HepG2 (cell line): ENCODE measurements at regions not wholly inside any gene's neighbourhood (a gene's known extent, or its start where the extent isn't known, plus 50 kb on each side); places are given as distances from the start of the nearest gene placed in this dataset.

Experiments
- ATAC-seq: fragments of 200-7000 bp; cut with Tn5 transposase; 3 replicates; pipeline ENCODE4 v1.9.1; 2020; ENCODE audit warnings: mild to moderate bottlenecking, moderate library complexity
- BruUV-seq: library from RNA; stranded (reverse); fragments of 400-500 nt; replicated peaks from 2 replicates; lab custom pipeline; 2021; lab: Mats Ljungman, UMichigan
- CTCF ChIA-PET: fragments of 300-600 bp; formaldehyde crosslinking; extraction: SDS; loops from one replicate; lab custom pipeline; 2021; ENCODE audit warnings: low total read pairs, inconsistent platforms, low intra/inter-chr PET ratio; lab: Yijun Ruan, JAX
- POLR2A ChIA-PET: fragments of 350-600 bp; sonication (Branson Sonifier 250); formaldehyde crosslinking; loops from one replicate; lab custom pipeline; 2020; ENCODE audit warnings: antibody characterized with exemption, inconsistent platforms; lab: Yijun Ruan, JAX
- DNase-seq: peaks from one replicate; pipeline ENCODE4 v3.0.0-alpha.2; 2015; ENCODE audit warnings: low spot score
- FAIRE-seq: peaks from 3 replicates; lab custom pipeline; 2011; peaks lifted over from hg19 to GRCh38; lab: Jason Lieb, UNC
- H2AFZ ChIP-seq: one replicate; pipeline ENCODE4 v1.6.1; 2011; ENCODE audit warnings: low read length, inconsistent platforms
- H3K27ac ChIP-seq: fragments of 300-600 bp; 3 replicates; pipeline ENCODE4 v1.8.0; 2011; ENCODE audit warnings: mixed run types, mild to moderate bottlenecking, mixed read lengths, low read length, inconsistent platforms; ENCODE audit not compliant: insufficient read depth; ENCODE audit errors: extremely low read length
- H3K27me3 ChIP-seq, 2 experiments: fragments of 200-600 bp in 1 of 2; 2 replicates in 1 of 2; 3 replicates in 1 of 2; pipeline versions ENCODE4 v1.6.0 to v1.8.0; 2011; ENCODE audit warnings: low read length in 2 of 2, mild to moderate bottlenecking in 2 of 2, moderate library complexity in 2 of 2, inconsistent platforms in 1 of 2; ENCODE audit not compliant: insufficient read depth in 2 of 2, control insufficient read depth in 1 of 2
- H3K36me3 ChIP-seq, 2 experiments: fragments of 200-600 bp in 1 of 2; replicated peaks in 1 of 2; 2 replicates in 1 of 2; 3 replicates in 1 of 2; pipeline versions ENCODE4 v1.5.1 to v1.8.0; 2011; ENCODE audit warnings: low read length in 2 of 2, inconsistent platforms in 1 of 2; ENCODE audit not compliant: insufficient read depth in 2 of 2, control insufficient read depth in 1 of 2
- H3K4me1 ChIP-seq: 2 replicates; pipeline ENCODE4 v1.5.1; 2012; ENCODE audit warnings: low read length, inconsistent platforms; ENCODE audit not compliant: insufficient read depth
- H3K4me2 ChIP-seq: 2 replicates; pipeline ENCODE4 v1.6.0; 2011; ENCODE audit warnings: low read depth, low read length, inconsistent platforms
- H3K4me3 ChIP-seq, 3 experiments: fragments of 200-600 bp in 1 of 3; sonication (generic), shearing (Covaris generic) in 1 of 3; replicated peaks in 1 of 3; 2 replicates each; pipeline ENCODE4 v1.5.1; 2011 to 2016; ENCODE audit warnings: low read length in 3 of 3, inconsistent platforms in 2 of 3, low read depth in 2 of 3, mild to moderate bottlenecking in 2 of 3, control low read depth in 1 of 3, mixed read lengths in 1 of 3; ENCODE audit not compliant: insufficient read depth in 1 of 3
- H3K79me2 ChIP-seq: one replicate; pipeline ENCODE4 v1.6.1; 2011; ENCODE audit warnings: low read length, inconsistent platforms; ENCODE audit not compliant: insufficient read depth
- H3K9ac ChIP-seq: 2 replicates; pipeline ENCODE4 v1.6.0; 2011; ENCODE audit warnings: mild to moderate bottlenecking, low read depth, low read length, inconsistent platforms; ENCODE audit not compliant: insufficient read depth
- H3K9me3 ChIP-seq: 2 replicates; pipeline ENCODE4 v1.5.1; 2012; ENCODE audit warnings: mild to moderate bottlenecking, low read length
- H4K20me1 ChIP-seq: 2 replicates; pipeline ENCODE4 v1.6.0; 2011; ENCODE audit warnings: inconsistent platforms, mild to moderate bottlenecking, low read length, moderate library complexity; ENCODE audit not compliant: insufficient read depth
- BCL6 ChIP-seq: IDR thresholded peaks from 2 replicates; pipeline ENCODE4 v1.6.1; 2016; ENCODE audit warnings: missing genetic modification reagents, missing compliant biosample characterization
- JUN ChIP-seq: sonication (generic); formaldehyde crosslinking; IDR thresholded peaks from 2 replicates; pipeline ENCODE4 v1.4.0; 2020; ENCODE audit warnings: mild to moderate bottlenecking, missing genetic modification reagents
- ONECUT2 ChIP-seq: sonication (generic); formaldehyde crosslinking; IDR thresholded peaks from 2 replicates; pipeline ENCODE4 v1.4.0; 2020; ENCODE audit warnings: missing genetic modification reagents
- POLR2G ChIP-seq: fragments of 200-400 bp; formaldehyde crosslinking; IDR thresholded peaks from 2 replicates; pipeline ENCODE4 v1.6.1; 2018; ENCODE audit warnings: mild to moderate bottlenecking, low read depth, low read length, moderate library complexity
- REL ChIP-seq: sonication (generic); formaldehyde crosslinking; conservative IDR thresholded peaks from 2 replicates; pipeline ENCODE4 v1.8.0; 2022; ENCODE audit warnings: mild to moderate bottlenecking, missing genetic modification reagents, moderate library complexity
- SAP130 ChIP-seq: IDR thresholded peaks from 2 replicates; pipeline ENCODE4 v1.6.1; 2016; ENCODE audit warnings: low read depth
- STAT6 ChIP-seq: sonication (generic); formaldehyde crosslinking; IDR thresholded peaks from 2 replicates; pipeline ENCODE4 v1.4.0; 2020; ENCODE audit warnings: missing genetic modification reagents, mild to moderate bottlenecking, borderline replicate concordance
- SUZ12 ChIP-seq: fragments of 150-350 bp; IDR thresholded peaks from 2 replicates; pipeline ENCODE4 v1.6.1; 2014; ENCODE audit warnings: low read depth, low read length
- ZBTB49 ChIP-seq: sonication (generic); formaldehyde crosslinking; IDR thresholded peaks from 2 replicates; pipeline ENCODE4 v1.4.0; 2020; ENCODE audit warnings: missing genetic modification reagents, borderline replicate concordance
- ZNF234 ChIP-seq: sonication (generic); formaldehyde crosslinking; conservative IDR thresholded peaks from 2 replicates; pipeline ENCODE4 v1.5.1; 2020; ENCODE audit warnings: mild to moderate bottlenecking, missing genetic modification reagents
- ZNF441 ChIP-seq: sonication (generic); formaldehyde crosslinking; IDR thresholded peaks from 2 replicates; pipeline ENCODE4 v1.7.0; 2021; ENCODE audit warnings: missing genetic modification reagents, borderline replicate concordance
- ZSCAN20 ChIP-seq: sonication (generic); formaldehyde crosslinking; IDR thresholded peaks from 2 replicates; pipeline ENCODE4 v1.4.0; 2020; ENCODE audit warnings: missing genetic modification reagents, mild to moderate bottlenecking, borderline replicate concordance
- WGBS: methylation state at CpG from one replicate; pipeline ENCODE4 v1.1.6; 2017; ENCODE audit warnings: low lambda C conversion rate; 5-methylcytosine and 5-hydroxymethylcytosine counted together
- in situ Hi-C: cut with HindIII; loops from 2 replicates; pipeline ENCODE4 v1.10.0; 2017; ENCODE audit warnings: low pct_unique_long_range_greater_than_20kb; ENCODE audit not compliant: extremely low pct_ligation_motif_present
- intact Hi-C: fragments of 100-400 bp; cut with micrococcal nuclease; formaldehyde crosslinking; loops from one replicate; pipeline ENCODE4 v1.10.0; 2022; ENCODE audit not compliant: unreplicated experiment
- TF ChIP-seq, protein P1 (sequence below): sonication (generic); formaldehyde crosslinking; IDR thresholded peaks from 2 replicates; pipeline ENCODE4 v1.5.0; 2020; ENCODE audit warnings: mild to moderate bottlenecking, missing genetic modification reagents

GRCh38 chr11:95388086-95388485, 157.1 kb upstream of the SESN3 start:
- CTCF ChIA-PET = no interaction called here
- intact Hi-C loops (no loop called here), in situ Hi-C loops (no loop called here)
- H3K27ac ChIP-seq = no peak overlapping the region
- H3K9me3 ChIP-seq = no peaks in the 10 kb centered on the region
- no peak for DNase-seq
- WGBS = 0% methylated on average over 6 of the region's 6 CpGs
- no peak overlapping the region for H3K4me2 ChIP-seq
- H4K20me1 ChIP-seq = no peaks in the 10 kb centered on the region
- ATAC-seq = peak; percentile 49; the same call in 1 of the 3 replicates
- H2AFZ ChIP-seq = no peak overlapping the region
- BruUV-seq = no TSS peak
- H3K27me3 ChIP-seq = no peaks in the 10 kb centered on the region; a peak in 1 of 5 replicates
- POLR2A ChIA-PET = no interaction called here
- H3K9ac ChIP-seq = no peak overlapping the region
- H3K4me1 ChIP-seq = no peaks in the 10 kb centered on the region
- no peaks in the 10 kb centered on the region for H3K36me3 ChIP-seq
- H3K4me3 ChIP-seq = no peak overlapping the region
- H3K79me2 ChIP-seq = no peaks in the 10 kb centered on the region
- no peak for FAIRE-seq
- TF ChIP-seq SAP130 (CRISPR knock-in tag) (no peak), ZBTB49 (CRISPR knock-in tag) (no peak), BCL6 (CRISPR knock-in tag) (peak; percentile 85)

DNA sequence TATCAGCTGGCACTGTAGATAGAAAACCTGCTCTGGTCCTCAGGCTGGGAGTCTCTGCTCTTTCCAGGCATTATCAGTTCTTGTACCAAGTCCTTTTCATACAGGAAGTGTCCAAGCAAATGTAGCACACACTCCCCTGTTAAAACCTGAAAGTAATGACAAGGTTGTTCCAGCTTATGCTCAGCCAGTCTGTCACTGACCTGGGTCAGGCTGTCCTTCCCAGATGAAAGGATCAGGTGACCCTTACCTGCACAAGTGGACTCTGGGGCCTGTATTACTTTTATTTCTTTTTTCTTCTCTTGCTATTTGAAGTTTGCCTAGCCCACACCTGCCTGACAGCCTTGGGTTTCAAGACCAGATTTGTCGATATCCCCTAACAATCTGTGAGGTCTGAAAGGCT, 156.3 kb upstream of the SESN3 start:
- BruUV-seq = no TSS peak
- 23% methylated on average over 1 of the region's 1 CpG for WGBS
- Histone ChIP-seq H3K4me3 (no peak overlapping the region), H3K9ac (no peak overlapping the region), H3K27ac (no peak overlapping the region), H3K4me1 (no peaks in the 10 kb centered on the region), H4K20me1 (no peaks in the 10 kb centered on the region), H3K9me3 (no peaks in the 10 kb centered on the region), H3K79me2 (no peaks in the 10 kb centered on the region), H2AFZ (no peak overlapping the region), H3K27me3 (no peaks in the 10 kb centered on the region; a peak in 1 of 5 replicates), H3K4me2 (no peak overlapping the region), H3K36me3 (no peaks in the 10 kb centered on the region)
- intact Hi-C loops (no loop called here), in situ Hi-C loops (no loop called here)
- FAIRE-seq = no peak
- no peak for DNase-seq
- CTCF ChIA-PET = no interaction called here
- POLR2A ChIA-PET = no interaction called here
- ATAC-seq = no peak
- TF ChIP-seq STAT6 (CRISPR knock-in tag) = no peak
- TF ChIP-seq POLR2G = no peak
- TF ChIP-seq ONECUT2 (CRISPR knock-in tag) = no peak
- no peak for TF ChIP-seq SUZ12
- no peak for TF ChIP-seq REL (CRISPR knock-in tag)
- no peak for TF ChIP-seq JUN (CRISPR knock-in tag)
- no peak for TF ChIP-seq ZNF441 (CRISPR knock-in tag)
- TF ChIP-seq ZSCAN20 (CRISPR knock-in tag) = no peak
- no peak for TF ChIP-seq ZNF234
- TF ChIP-seq, protein P1, sequence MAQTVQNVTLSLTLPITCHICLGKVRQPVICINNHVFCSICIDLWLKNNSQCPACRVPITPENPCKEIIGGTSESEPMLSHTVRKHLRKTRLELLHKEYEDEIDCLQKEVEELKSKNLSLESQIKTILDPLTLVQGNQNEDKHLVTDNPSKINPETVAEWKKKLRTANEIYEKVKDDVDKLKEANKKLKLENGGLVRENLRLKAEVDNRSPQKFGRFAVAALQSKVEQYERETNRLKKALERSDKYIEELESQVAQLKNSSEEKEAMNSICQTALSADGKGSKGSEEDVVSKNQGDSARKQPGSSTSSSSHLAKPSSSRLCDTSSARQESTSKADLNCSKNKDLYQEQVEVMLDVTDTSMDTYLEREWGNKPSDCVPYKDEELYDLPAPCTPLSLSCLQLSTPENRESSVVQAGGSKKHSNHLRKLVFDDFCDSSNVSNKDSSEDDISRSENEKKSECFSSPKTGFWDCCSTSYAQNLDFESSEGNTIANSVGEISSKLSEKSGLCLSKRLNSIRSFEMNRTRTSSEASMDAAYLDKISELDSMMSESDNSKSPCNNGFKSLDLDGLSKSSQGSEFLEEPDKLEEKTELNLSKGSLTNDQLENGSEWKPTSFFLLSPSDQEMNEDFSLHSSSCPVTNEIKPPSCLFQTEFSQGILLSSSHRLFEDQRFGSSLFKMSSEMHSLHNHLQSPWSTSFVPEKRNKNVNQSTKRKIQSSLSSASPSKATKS (CRISPR knock-in tag) = no peak
